GM12878 (cell line): ENCODE measurements at regions not wholly inside any gene's neighbourhood (a gene's known extent, or its start where the extent isn't known, plus 50 kb on each side); places are given as distances from the start of the nearest gene placed in this dataset.

Experiments used
- FOXM1 ChIP-seq: IDR thresholded peaks from 2 replicates; pipeline ENCODE4 v1.6.1; 2012; ENCODE audit warnings: low read depth, mild to moderate bottlenecking, inconsistent platforms, low read length, moderate library complexity
- MXI1 ChIP-seq: fragments of 150-350 bp; IDR thresholded peaks from 2 replicates; pipeline ENCODE4 v1.6.1; 2011; ENCODE audit warnings: low read depth, mild to moderate bottlenecking, inconsistent platforms, low read length, improper control_type of control experiment
- NFIC ChIP-seq: IDR thresholded peaks from 2 replicates; pipeline ENCODE4 v1.6.1; 2012; ENCODE audit warnings: low read depth, mild to moderate bottlenecking, inconsistent platforms, low read length, moderate library complexity
- POLR2A ChIP-seq: IDR thresholded peaks from 2 replicates; pipeline ENCODE4 v1.6.1; 2011; ENCODE audit warnings: low read depth, mild to moderate bottlenecking, low read length
- SMC3 ChIP-seq: IDR thresholded peaks from 2 replicates; pipeline ENCODE4 v1.6.1; 2011; ENCODE audit warnings: low read length, improper control_type of control experiment, borderline replicate concordance
- SP1 ChIP-seq: IDR thresholded peaks from one replicate; pipeline ENCODE4 v1.6.1; 2011; ENCODE audit warnings: low read depth, low read length
- TF ChIP-seq, protein P1 (sequence below), 3 experiments: IDR thresholded peaks in 2 of 3; conservative IDR thresholded peaks in 1 of 3; 2 replicates each; pipeline ENCODE4 v1.5.1; 2011; ENCODE audit warnings: low read depth in 3 of 3, low read length in 3 of 3, mild to moderate bottlenecking in 3 of 3, control low read depth in 2 of 3, moderate library complexity in 2 of 3, inconsistent platforms in 1 of 3, mixed read lengths in 1 of 3; ENCODE audit not compliant: control insufficient read depth in 2 of 3, insufficient read depth in 1 of 3; ENCODE audit errors: extremely low read depth in 1 of 3
- TF ChIP-seq, protein P2 (sequence below): IDR thresholded peaks from 2 replicates; pipeline ENCODE4 v1.6.1; 2012; ENCODE audit warnings: low read depth, low read length, improper control_type of control experiment

DNA sequence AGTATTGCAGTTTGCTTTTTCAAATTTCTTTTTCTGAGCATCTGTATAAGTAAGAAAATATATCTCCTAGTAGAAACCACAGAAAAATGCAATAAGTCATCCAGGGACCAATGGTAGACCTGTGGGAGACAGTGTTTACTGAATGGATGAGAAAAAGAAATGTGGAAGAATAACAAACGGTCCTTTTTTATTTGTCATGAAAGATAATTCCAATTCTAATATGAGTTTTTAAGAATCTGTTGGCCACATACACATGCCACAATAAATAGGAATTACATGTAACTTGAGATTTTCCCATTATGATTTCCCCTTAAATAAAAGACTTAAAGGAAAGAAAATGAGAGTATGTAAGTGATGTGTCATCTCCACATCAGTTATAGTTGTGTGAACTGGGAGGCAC lies 107.7 kb upstream of the RAB27B start:
- TF ChIP-seq NFIC (no peak), FOXM1 (no peak), SMC3 (no peak), POLR2A (no peak), SP1 (no peak), MXI1 (no peak)
- TF ChIP-seq, protein P1, sequence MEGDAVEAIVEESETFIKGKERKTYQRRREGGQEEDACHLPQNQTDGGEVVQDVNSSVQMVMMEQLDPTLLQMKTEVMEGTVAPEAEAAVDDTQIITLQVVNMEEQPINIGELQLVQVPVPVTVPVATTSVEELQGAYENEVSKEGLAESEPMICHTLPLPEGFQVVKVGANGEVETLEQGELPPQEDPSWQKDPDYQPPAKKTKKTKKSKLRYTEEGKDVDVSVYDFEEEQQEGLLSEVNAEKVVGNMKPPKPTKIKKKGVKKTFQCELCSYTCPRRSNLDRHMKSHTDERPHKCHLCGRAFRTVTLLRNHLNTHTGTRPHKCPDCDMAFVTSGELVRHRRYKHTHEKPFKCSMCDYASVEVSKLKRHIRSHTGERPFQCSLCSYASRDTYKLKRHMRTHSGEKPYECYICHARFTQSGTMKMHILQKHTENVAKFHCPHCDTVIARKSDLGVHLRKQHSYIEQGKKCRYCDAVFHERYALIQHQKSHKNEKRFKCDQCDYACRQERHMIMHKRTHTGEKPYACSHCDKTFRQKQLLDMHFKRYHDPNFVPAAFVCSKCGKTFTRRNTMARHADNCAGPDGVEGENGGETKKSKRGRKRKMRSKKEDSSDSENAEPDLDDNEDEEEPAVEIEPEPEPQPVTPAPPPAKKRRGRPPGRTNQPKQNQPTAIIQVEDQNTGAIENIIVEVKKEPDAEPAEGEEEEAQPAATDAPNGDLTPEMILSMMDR (IDR thresholded peaks at IDR 0.05 in 2 of 3, conservative IDR thresholded peaks at IDR 0.05 in 1 of 3; ENCODE audit: control insufficient read depth in 2 of 3, extremely low read depth in 1 of 3, insufficient read depth in 1 of 3, low read depth in 3 of 3, low read length in 3 of 3) = no peak
- TF ChIP-seq, protein P2, sequence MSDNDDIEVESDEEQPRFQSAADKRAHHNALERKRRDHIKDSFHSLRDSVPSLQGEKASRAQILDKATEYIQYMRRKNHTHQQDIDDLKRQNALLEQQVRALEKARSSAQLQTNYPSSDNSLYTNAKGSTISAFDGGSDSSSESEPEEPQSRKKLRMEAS = no peak
